ENCODE measurements at regions not wholly inside any gene's neighbourhood (a gene's known extent, or its start where the extent isn't known, plus 50 kb on each side); places are given as distances from the start of the nearest gene placed in this dataset.

- DNase-seq (ENCODE audit: extremely low spot score, unreplicated experiment) = no peak
- H3K4me3 Mint-ChIP-seq = no peak overlapping the region
- peaks cover 27% of the 10 kb centered on the region for H3K27me3 Mint-ChIP-seq
- no peak overlapping the region for H3K27ac Mint-ChIP-seq
- peak; percentile 34 for TF ChIP-seq CTCF (conservative IDR thresholded peaks at IDR 0.05)
- peaks cover 20% of the 10 kb centered on the region for H3K4me1 Mint-ChIP-seq (ENCODE audit: unreplicated experiment)
- H3K36me3 Mint-ChIP-seq = no peaks in the 10 kb centered on the region
- H3K9me3 Mint-ChIP-seq = no peaks in the 10 kb centered on the region
Observed at GRCh38 chr5:175383350-175383749, 60.6 kb downstream of the DRD1 start.

- Mint-ChIP-seq H3K4me3 (no peak overlapping the region), H3K4me1 (ENCODE audit: unreplicated experiment) (peaks cover 29% of the 10 kb centered on the region), H3K27ac (no peak overlapping the region), H3K36me3 (no peaks in the 10 kb centered on the region), H3K9me3 (no peaks in the 10 kb centered on the region), H3K27me3 (peaks cover 23% of the 10 kb centered on the region)
- DNase-seq (ENCODE audit: extremely low spot score, unreplicated experiment) = no peak
- TF ChIP-seq CTCF (conservative IDR thresholded peaks at IDR 0.05) = no peak
Observed at GRCh38 chr5:175382171-175382570, 61.8 kb downstream of the DRD1 start.

GRCh38 chr5:175381130-175381529, 62.9 kb downstream of the DRD1 start:
- H3K36me3 Mint-ChIP-seq = no peaks in the 10 kb centered on the region
- peaks cover 19% of the 10 kb centered on the region for H3K27me3 Mint-ChIP-seq
- TF ChIP-seq CTCF (conservative IDR thresholded peaks at IDR 0.05) = no peak
- H3K4me1 Mint-ChIP-seq (ENCODE audit: unreplicated experiment) = peaks cover 29% of the 10 kb centered on the region
- H3K4me3 Mint-ChIP-seq = no peak overlapping the region
- DNase-seq (ENCODE audit: extremely low spot score, unreplicated experiment) = no peak
- no peak overlapping the region for H3K27ac Mint-ChIP-seq
- H3K9me3 Mint-ChIP-seq = no peaks in the 10 kb centered on the region

- Mint-ChIP-seq H3K36me3 (no peaks in the 10 kb centered on the region), H3K27me3 (peaks cover 16% of the 10 kb centered on the region), H3K4me1 (ENCODE audit: unreplicated experiment) (peaks cover 29% of the 10 kb centered on the region), H3K9me3 (no peaks in the 10 kb centered on the region), H3K4me3 (no peak overlapping the region), H3K27ac (no peak overlapping the region)
- DNase-seq (ENCODE audit: extremely low spot score, unreplicated experiment) = no peak
- no peak for TF ChIP-seq CTCF (conservative IDR thresholded peaks at IDR 0.05)
Observed at GRCh38 chr5:175380701-175381100, 63.3 kb downstream of the DRD1 start.

GRCh38 chr5:175379867-175380266, 64.1 kb downstream of the DRD1 start:
- Mint-ChIP-seq H3K4me3 (no peak overlapping the region), H3K9me3 (no peaks in the 10 kb centered on the region), H3K36me3 (no peaks in the 10 kb centered on the region), H3K27ac (no peak overlapping the region), H3K27me3 (peaks cover 13% of the 10 kb centered on the region), H3K4me1 (ENCODE audit: unreplicated experiment) (peaks cover 29% of the 10 kb centered on the region)
- no peak for DNase-seq (ENCODE audit: extremely low spot score, unreplicated experiment)
- no peak for TF ChIP-seq CTCF (conservative IDR thresholded peaks at IDR 0.05)

- Mint-ChIP-seq H3K27ac (no peak overlapping the region), H3K4me3 (no peak overlapping the region), H3K4me1 (ENCODE audit: unreplicated experiment) (peaks cover 27% of the 10 kb centered on the region), H3K36me3 (no peaks in the 10 kb centered on the region), H3K27me3 (peaks cover 3% of the 10 kb centered on the region), H3K9me3 (no peaks in the 10 kb centered on the region)
- DNase-seq (ENCODE audit: extremely low spot score, unreplicated experiment) = no peak
- TF ChIP-seq CTCF (conservative IDR thresholded peaks at IDR 0.05) = no peak
Observed at GRCh38 chr5:175378444-175379028, 65.4 kb downstream of the DRD1 start.

All from type B pancreatic cell (in vitro differentiated cells).